ENCODE measurements at regions not wholly inside any gene's neighbourhood (a gene's known extent, or its start where the extent isn't known, plus 50 kb on each side); places are given as distances from the start of the nearest gene placed in this dataset.

DNA sequence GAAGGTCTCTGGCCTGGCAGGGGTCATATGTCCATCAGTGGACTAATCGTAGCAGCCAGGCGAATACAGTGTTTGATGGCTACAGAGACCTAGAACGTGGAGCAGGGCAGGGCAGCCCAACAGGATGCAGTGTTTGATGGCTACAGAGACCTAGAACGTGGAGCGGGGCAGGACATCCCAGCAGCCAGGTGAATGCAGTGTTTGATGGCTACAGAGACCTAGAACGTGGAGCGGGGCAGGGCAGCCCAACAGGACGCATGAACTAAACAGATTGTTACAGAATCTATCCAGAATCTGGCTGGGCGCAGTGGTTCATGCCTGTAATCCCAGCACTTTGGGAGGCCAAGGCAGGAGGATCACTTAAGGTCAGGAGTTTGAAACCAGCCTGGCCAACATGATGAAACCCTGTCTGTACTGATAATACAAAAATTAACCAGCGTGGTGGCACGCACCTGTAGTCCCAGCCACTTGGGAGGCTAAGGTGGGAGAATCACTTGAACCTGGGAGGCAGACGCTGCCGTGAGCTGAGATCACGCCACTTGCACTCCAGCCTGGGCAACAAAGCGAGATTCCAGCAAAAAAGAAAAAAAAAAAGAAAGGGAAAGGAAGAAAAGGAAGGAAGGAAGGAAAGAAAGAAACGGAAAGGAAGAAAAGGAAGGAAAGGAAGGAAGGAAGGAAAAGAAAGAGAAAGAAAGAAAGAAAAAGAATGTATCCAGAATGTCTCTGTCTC, 65.2 kb upstream of the RPH3AL start:
- H3K9me3 ChIP-seq (ENCODE audit: control insufficient read depth, insufficient read depth, low read length), result no peaks in the 10 kb centered on the region
- TF ChIP-seq CTCF (IDR thresholded peaks at IDR 0.05; ENCODE audit: low read depth, low read length, poor library complexity, severe bottlenecking) (no peak), EZH2phosphoT487 (IDR thresholded peaks at IDR 0.05; ENCODE audit: borderline replicate concordance, low read length) (no peak)
- no peaks in the 10 kb centered on the region for H3K9me2 ChIP-seq (replicated peaks; ENCODE audit: control insufficient read depth, low read length)
- H3K4me2 ChIP-seq (ENCODE audit: low read length), result no peak overlapping the region
- no peak overlapping the region for H3K4me3 ChIP-seq (ENCODE audit: low read length)
- H3K27me3 ChIP-seq (ENCODE audit: control insufficient read depth, low read length), result no peaks in the 10 kb centered on the region
- H3K36me3 ChIP-seq (ENCODE audit: control insufficient read depth, low read length), result peaks cover 3% of the 10 kb centered on the region; the same call in 1 of the 2 replicates
- no peak overlapping the region for H3K27ac ChIP-seq (ENCODE audit: low read depth, low read length)
- no peaks in the 10 kb centered on the region for H3F3A ChIP-seq (ENCODE audit: control insufficient read depth, insufficient read depth)
- H3K79me2 ChIP-seq (ENCODE audit: control insufficient read depth, low read length), result no peaks in the 10 kb centered on the region
- H4K20me1 ChIP-seq (ENCODE audit: control insufficient read depth, insufficient read depth, low read depth, low read length), result no peaks in the 10 kb centered on the region
- peaks cover 11% of the 10 kb centered on the region for H3K4me1 ChIP-seq (ENCODE audit: control insufficient read depth, low read length)

DNA sequence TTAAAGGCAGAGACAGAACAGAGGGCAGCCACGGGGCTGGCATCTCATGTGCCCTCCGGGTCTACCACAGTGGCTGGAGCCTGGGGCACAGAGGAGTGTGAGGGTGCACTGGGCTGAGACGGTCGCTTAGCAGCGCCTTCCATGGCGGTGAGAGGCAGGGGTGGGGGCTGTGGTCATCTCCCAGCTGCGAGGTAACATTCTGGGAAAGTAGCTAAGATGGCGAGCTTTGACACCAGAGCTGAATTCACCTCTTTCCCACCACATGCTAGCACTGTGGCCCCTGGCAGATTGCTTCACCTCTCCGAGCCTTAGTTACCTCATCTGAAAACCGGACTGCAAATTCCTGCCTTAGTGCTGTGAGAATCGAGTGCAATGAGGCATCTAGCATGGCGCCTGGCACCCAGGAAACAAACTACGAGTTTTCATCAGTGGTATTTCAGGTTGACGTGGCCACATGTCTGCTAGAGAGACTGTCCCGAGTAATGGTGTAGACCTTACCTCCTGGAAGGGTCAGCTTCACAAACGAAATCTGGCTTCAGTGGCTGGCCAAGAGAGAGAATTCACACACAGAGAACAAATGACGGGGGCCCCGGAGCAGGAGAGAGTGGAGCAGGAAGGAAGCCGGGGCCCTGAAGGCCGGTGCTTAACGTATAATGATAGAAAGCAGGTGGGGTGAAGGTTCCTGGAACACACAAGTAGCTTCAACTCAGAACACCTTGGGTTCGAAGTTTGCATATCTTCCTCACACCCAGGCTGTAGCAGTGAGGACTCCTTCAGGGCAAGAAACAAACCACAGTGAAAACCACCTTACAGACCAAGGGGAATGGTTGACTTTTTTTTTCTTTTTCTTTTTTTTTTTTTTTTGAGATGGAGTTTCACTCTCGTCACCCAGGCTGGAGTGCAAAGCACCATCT, 63.9 kb upstream of the RPH3AL start:
- no peak for TF ChIP-seq CTCF (IDR thresholded peaks at IDR 0.05; ENCODE audit: low read depth, low read length, poor library complexity, severe bottlenecking)
- Histone ChIP-seq H3K27ac (ENCODE audit: low read depth, low read length) (no peak overlapping the region), H3K4me3 (ENCODE audit: low read length) (peak overlapping the region; percentile 41), H3K27me3 (ENCODE audit: control insufficient read depth, low read length) (no peaks in the 10 kb centered on the region), H3K4me1 (ENCODE audit: control insufficient read depth, low read length) (peaks cover 15% of the 10 kb centered on the region), H3K9me2 (replicated peaks; ENCODE audit: control insufficient read depth, low read length) (no peaks in the 10 kb centered on the region), H3F3A (ENCODE audit: control insufficient read depth, insufficient read depth) (no peaks in the 10 kb centered on the region), H4K20me1 (ENCODE audit: control insufficient read depth, insufficient read depth, low read depth, low read length) (no peaks in the 10 kb centered on the region), H3K4me2 (ENCODE audit: low read length) (peak overlapping the region; percentile 51), H3K79me2 (ENCODE audit: control insufficient read depth, low read length) (peaks cover 3% of the 10 kb centered on the region), H3K36me3 (ENCODE audit: control insufficient read depth, low read length) (peaks cover 3% of the 10 kb centered on the region; the same call in 1 of the 2 replicates), H3K9me3 (ENCODE audit: control insufficient read depth, insufficient read depth, low read length) (no peaks in the 10 kb centered on the region)

GRCh38 chr17:413706-414380, 61.2 kb upstream of the RPH3AL start:
- Histone ChIP-seq H3K9me2 (replicated peaks; ENCODE audit: control insufficient read depth, low read length) (no peaks in the 10 kb centered on the region), H3K4me3 (ENCODE audit: low read length) (no peak overlapping the region), H3K27me3 (ENCODE audit: control insufficient read depth, low read length) (no peaks in the 10 kb centered on the region), H3K4me2 (ENCODE audit: low read length) (no peak overlapping the region), H3F3A (ENCODE audit: control insufficient read depth, insufficient read depth) (no peaks in the 10 kb centered on the region), H4K20me1 (ENCODE audit: control insufficient read depth, insufficient read depth, low read depth, low read length) (no peaks in the 10 kb centered on the region), H3K9me3 (ENCODE audit: control insufficient read depth, insufficient read depth, low read length) (no peaks in the 10 kb centered on the region), H3K27ac (ENCODE audit: low read depth, low read length) (no peak overlapping the region), H3K79me2 (ENCODE audit: control insufficient read depth, low read length) (peaks cover 15% of the 10 kb centered on the region), H3K4me1 (ENCODE audit: control insufficient read depth, low read length) (peaks cover 33% of the 10 kb centered on the region), H3K36me3 (ENCODE audit: control insufficient read depth, low read length) (peaks cover 3% of the 10 kb centered on the region; the same call in 1 of the 2 replicates)
- TF ChIP-seq CTCF (IDR thresholded peaks at IDR 0.05; ENCODE audit: low read depth, low read length, poor library complexity, severe bottlenecking) (no peak), EZH2phosphoT487 (IDR thresholded peaks at IDR 0.05; ENCODE audit: borderline replicate concordance, low read length) (no peak)
